Heart right ventricle (tissue), 16 donors: ENCODE measurements at regions not wholly inside any gene's neighbourhood (a gene's known extent, or its start where the extent isn't known, plus 50 kb on each side); places are given as distances from the start of the nearest gene placed in this dataset.

Source experiments
- ATAC-seq, 8 donors: fragments of 200-7000 bp; cut with Tn5 transposase; one replicate each; pipeline ENCODE4 v1.9.1; 2020; ENCODE audit warnings: mild to moderate bottlenecking in 8 of 8, moderate library complexity in 8 of 8, moderate number of reproducible peaks in 1 of 8
- DNase-seq, 2 donors: peaks; one replicate each; pipeline ENCODE4 v3.0.0-alpha.2; 2020
- H3K27ac ChIP-seq, 10 donors: fragments of 200-600 bp; sonication (generic) in 2 of 10; one replicate each; pipeline versions ENCODE4 v1.5.0 to v1.8.0; 2020 to 2022; ENCODE audit warnings: mild to moderate bottlenecking in 3 of 10
- H3K27me3 ChIP-seq, 7 donors: fragments of 200-600 bp; one replicate each; pipeline ENCODE4 v1.8.0; 2021 to 2022; ENCODE audit warnings: mild to moderate bottlenecking in 2 of 7
- H3K36me3 ChIP-seq, 9 donors: fragments of 200-600 bp; sonication (generic) in 1 of 9; one replicate each; pipeline versions ENCODE4 v1.5.0 to v1.8.0; 2020 to 2022; ENCODE audit warnings: mild to moderate bottlenecking in 2 of 9
- H3K4me1 ChIP-seq, 9 donors: fragments of 200-600 bp; sonication (generic) in 1 of 9; one replicate each; pipeline versions ENCODE4 v1.5.0 to v1.8.0; 2020 to 2022; ENCODE audit warnings: mild to moderate bottlenecking in 4 of 9
- H3K4me3 ChIP-seq, 10 donors: fragments of 200-600 bp; sonication (generic) in 2 of 10; one replicate each; pipeline versions ENCODE4 v1.5.0 to v1.8.0; 2020 to 2022; ENCODE audit warnings: mild to moderate bottlenecking in 7 of 10, moderate library complexity in 2 of 10
- H3K9me3 ChIP-seq, 11 donors: fragments of 200-600 bp in 10 of 11; sonication (generic) in 2 of 11; one replicate each; pipeline versions ENCODE4 v1.5.0 to v1.8.0; 2013 to 2022; ENCODE audit warnings: mild to moderate bottlenecking in 2 of 11, control low read depth in 1 of 11, moderate library complexity in 1 of 11
- WGBS, 2 donors: extraction: QIAGEN DNeasy Blood & Tissue Kit; methylation state at CpG; one replicate each; pipeline ENCODE4 v1.1.7; 2013; ENCODE audit warnings: inconsistent platforms in 1 of 2; 5-methylcytosine and 5-hydroxymethylcytosine counted together
- intact Hi-C, 10 donors: fragments of 100-400 bp; cut with DNase I; formaldehyde crosslinking; loops; one replicate each; pipeline versions ENCODE4 v1.11.1 to v1.14.2; 2022
- TF ChIP-seq, protein P1 (sequence below), 9 donors: fragments of 200-600 bp; sonication (generic) in 2 of 9; IDR thresholded peaks; one replicate each; pipeline versions ENCODE4 v1.5.0 to v1.8.0; 2021 to 2022; ENCODE audit warnings: antibody characterized with exemption in 9 of 9, mild to moderate bottlenecking in 5 of 9, moderate library complexity in 1 of 9
- donor health status: Arrhythmogenic right ventricular cardiomyopathy.
- donor health status: ischemic (EF 13 %, LVEDD 7.1; RV severe dilation, severe dysfunction).
- donor health status: healthy with polysubstance abuse.
- donor health status: DM: no; HTN: yes; CAD: no.
- donor health status: DM: no; HTN: no; CAD: no.
- donor health status: ischemic (EF 25% LVEDD 6.9; RV normal size, moderate dysfunction).
- donor health status: ischemic (EF 25% LVEDD 5.7; RV mildly dilated, moderate dysfunction).
- donor health status: healthy.
- donor health status: DM: yes; HTN: yes; CAD: no.
- donor health status: Ischemic cardiomyopathy.
- donor health status: ischemic (EF 35%, LVEDD 5.7; RV mildly dilated, moderate dysfunction).
- donor health status: nonischemic (EF 11% LVEDD 7.7; RV severe dilation, severe dysfunction).
- donor health status: DM: yes; HTN: yes; CAD: no.
- donor health status: PGD.
- donor health status: ischemic (EF 29% LVEDD 5.4; RV normal size, mild dysfunction).
- donor health status: nonischemic (EF 23%, LVEDD 6.1; RV moderate dilation, normal function).

GRCh38 chrX:74225111-74225510 lies 78.9 kb upstream of the ZCCHC13 start:
- no peak for DNase-seq
- Histone ChIP-seq H3K36me3 (peaks cover 0 to 48% (median 0%) of the 10 kb centered on the region in 9 donors), H3K9me3 (peaks cover 0 to 8% (median 0%) of the 10 kb centered on the region in 11 donors), H3K27me3 (peaks cover 0 to 3% (median 0%) of the 10 kb centered on the region in 7 donors), H3K4me3 (no peak overlapping the region), H3K27ac (no peak overlapping the region), H3K4me1 (peaks cover 0 to 5% (median 0%) of the 10 kb centered on the region in 9 donors)
- 99 to 100% methylated on average over 5 of the region's 5 CpGs for WGBS, 2 donors
- no peak for ATAC-seq
- TF ChIP-seq, protein P1, sequence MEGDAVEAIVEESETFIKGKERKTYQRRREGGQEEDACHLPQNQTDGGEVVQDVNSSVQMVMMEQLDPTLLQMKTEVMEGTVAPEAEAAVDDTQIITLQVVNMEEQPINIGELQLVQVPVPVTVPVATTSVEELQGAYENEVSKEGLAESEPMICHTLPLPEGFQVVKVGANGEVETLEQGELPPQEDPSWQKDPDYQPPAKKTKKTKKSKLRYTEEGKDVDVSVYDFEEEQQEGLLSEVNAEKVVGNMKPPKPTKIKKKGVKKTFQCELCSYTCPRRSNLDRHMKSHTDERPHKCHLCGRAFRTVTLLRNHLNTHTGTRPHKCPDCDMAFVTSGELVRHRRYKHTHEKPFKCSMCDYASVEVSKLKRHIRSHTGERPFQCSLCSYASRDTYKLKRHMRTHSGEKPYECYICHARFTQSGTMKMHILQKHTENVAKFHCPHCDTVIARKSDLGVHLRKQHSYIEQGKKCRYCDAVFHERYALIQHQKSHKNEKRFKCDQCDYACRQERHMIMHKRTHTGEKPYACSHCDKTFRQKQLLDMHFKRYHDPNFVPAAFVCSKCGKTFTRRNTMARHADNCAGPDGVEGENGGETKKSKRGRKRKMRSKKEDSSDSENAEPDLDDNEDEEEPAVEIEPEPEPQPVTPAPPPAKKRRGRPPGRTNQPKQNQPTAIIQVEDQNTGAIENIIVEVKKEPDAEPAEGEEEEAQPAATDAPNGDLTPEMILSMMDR (IDR thresholded peaks at IDR 0.05), result no peak
- intact Hi-C loops, result no loop called here

- TF ChIP-seq, protein P1 (IDR thresholded peaks at IDR 0.05), result no peak
- DNase-seq, result no peak
- intact Hi-C loops, result no loop called here
- Histone ChIP-seq H3K27me3 (peaks cover 0 to 3% (median 0%) of the 10 kb centered on the region in 7 donors), H3K9me3 (peaks cover 0 to 6% (median 0%) of the 10 kb centered on the region in 11 donors), H3K4me3 (no peak overlapping the region), H3K4me1 (peaks cover 0 to 5% (median 0%) of the 10 kb centered on the region in 9 donors), H3K27ac (no peak overlapping the region), H3K36me3 (peaks cover 0 to 54% (median 3%) of the 10 kb centered on the region in 9 donors)
- WGBS, 2 donors, result 94 to 98% methylated on average over 2 of the region's 2 CpGs
- no peak for ATAC-seq
These were observed 83.7 kb upstream of the ZCCHC13 start for GRCh38 chrX:74220277-74220676.

- DNase-seq, result no peak
- H3K36me3 ChIP-seq, result peaks cover 0 to 55% (median 3%) of the 10 kb centered on the region in 9 donors
- TF ChIP-seq, protein P1 (IDR thresholded peaks at IDR 0.05), result no peak
- no peak for ATAC-seq
- 77 to 90% methylated on average over 1 of the region's 1 CpG for WGBS, 2 donors
- H3K4me1 ChIP-seq, result peaks cover 0 to 5% (median 0%) of the 10 kb centered on the region in 9 donors
- intact Hi-C loops, result no loop called here
- no peak overlapping the region for H3K27ac ChIP-seq
- peaks cover 0 to 3% (median 0%) of the 10 kb centered on the region in 7 donors for H3K27me3 ChIP-seq
- no peak overlapping the region for H3K4me3 ChIP-seq
- H3K9me3 ChIP-seq, result no peaks in the 10 kb centered on the region
These were observed 85.1 kb upstream of the ZCCHC13 start for GRCh38 chrX:74218895-74219294.

- no peaks in the 10 kb centered on the region for H3K9me3 ChIP-seq
- intact Hi-C loops, result no loop called here
- H3K36me3 ChIP-seq, result peaks cover 0 to 59% (median 3%) of the 10 kb centered on the region in 9 donors
- peaks cover 0 to 3% (median 0%) of the 10 kb centered on the region in 7 donors for H3K27me3 ChIP-seq
- TF ChIP-seq, protein P1 (IDR thresholded peaks at IDR 0.05), result no peak
- H3K4me3 ChIP-seq, result no peak overlapping the region
- ATAC-seq, result no peak
- no peak for DNase-seq
- peaks cover 0 to 2% (median 0%) of the 10 kb centered on the region in 9 donors for H3K4me1 ChIP-seq
- no peak overlapping the region for H3K27ac ChIP-seq
These were observed 87.6 kb upstream of the ZCCHC13 start for GRCh38 chrX:74216421-74216820.
